Ascending aorta (tissue), 2 donors: ENCODE measurements at regions not wholly inside any gene's neighbourhood (a gene's known extent, or its start where the extent isn't known, plus 50 kb on each side); places are given as distances from the start of the nearest gene placed in this dataset.
A peak's percentile ranks its signal among the peaks of the same experiment; 100 is the strongest.

Experiments
- DNase-seq, 2 donors: peaks; one replicate each; pipeline ENCODE4 v3.0.0-alpha.2; 2019; ENCODE audit warnings: low spot score in 2 of 2
- H3K27ac ChIP-seq, 2 donors: fragments of 200-600 bp; sonication (generic); one replicate each; pipeline ENCODE4 v1.5.1; 2016 to 2017; ENCODE audit warnings: mild to moderate bottlenecking in 1 of 2
- H3K27me3 ChIP-seq: fragments of 200-600 bp; sonication (generic); one replicate; pipeline ENCODE4 v1.5.1; 2017
- H3K36me3 ChIP-seq, 2 donors: fragments of 200-600 bp; sonication (generic); one replicate each; pipeline ENCODE4 v1.5.1; 2016
- H3K4me1 ChIP-seq, 2 donors: fragments of 200-600 bp; sonication (generic); one replicate each; pipeline ENCODE4 v1.5.1; 2016 to 2017; ENCODE audit warnings: mild to moderate bottlenecking in 1 of 2
- H3K4me3 ChIP-seq, 2 donors: fragments of 200-600 bp; sonication (generic); one replicate each; pipeline ENCODE4 v1.5.1; 2016 to 2017; ENCODE audit warnings: mild to moderate bottlenecking in 1 of 2
- H3K9me3 ChIP-seq, 2 donors: fragments of 200-600 bp; sonication (generic); one replicate each; pipeline ENCODE4 v1.5.1; 2016
- intact Hi-C: fragments of 100-400 bp; cut with DNase I; formaldehyde crosslinking; loops from one replicate; pipeline ENCODE4 v1.15.1; 2023
- TF ChIP-seq, protein P1 (sequence below), 3 experiments: fragments of 200-600 bp in 2 of 3; fragments of 450-650 bp in 1 of 3; sonication (generic) in 2 of 3; IDR thresholded peaks; one replicate each; pipeline ENCODE4 v1.5.1; 2016 to 2019; ENCODE audit warnings: antibody characterized with exemption in 3 of 3, mild to moderate bottlenecking in 1 of 3, moderate library complexity in 1 of 3

DNA sequence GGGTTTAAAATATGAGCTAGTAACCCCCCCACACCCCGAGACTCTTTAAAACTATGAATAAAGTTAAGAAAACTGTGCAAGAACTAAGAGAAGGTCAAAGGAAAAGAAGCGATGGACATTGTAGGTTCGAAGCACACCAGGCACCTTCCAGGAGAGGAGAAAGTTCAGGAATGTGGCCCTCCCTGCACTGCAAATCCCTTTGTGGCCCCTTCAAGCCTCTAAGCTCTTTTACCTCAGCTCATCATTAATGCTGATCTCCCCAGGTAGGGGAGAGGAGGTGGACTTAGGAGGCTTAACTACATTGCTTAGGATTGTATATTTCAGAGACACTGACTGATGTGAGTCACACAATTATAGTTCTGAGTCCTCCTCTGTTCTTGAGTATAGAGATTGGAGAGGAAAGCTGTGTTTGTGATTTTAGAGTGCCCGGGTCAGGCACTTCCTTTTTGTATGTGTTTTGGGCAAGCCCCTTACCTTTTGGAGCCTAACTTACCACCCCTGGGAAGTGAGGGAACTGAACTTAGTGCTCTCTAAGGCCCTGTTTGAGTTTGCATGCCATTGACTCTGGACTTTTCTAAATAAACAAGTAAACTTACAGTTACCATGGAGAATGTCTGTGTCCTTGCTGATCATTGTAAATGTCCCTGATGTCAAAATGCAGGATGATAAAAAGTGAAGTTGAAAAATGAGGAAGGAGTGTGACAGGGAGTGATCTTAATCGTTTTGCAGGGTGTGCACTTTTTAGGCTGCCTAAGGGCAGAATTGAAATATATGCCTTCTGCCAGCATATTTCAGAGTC lies 140.8 kb upstream of the ZEB2 start:
- Histone ChIP-seq H3K9me3 (no peaks in the 10 kb centered on the region), H3K27me3 (no peaks in the 10 kb centered on the region), H3K27ac (peak overlapping the region; percentile 42 to 53), H3K4me1 (no peaks in the 10 kb centered on the region), H3K4me3 (no peak overlapping the region), H3K36me3 (no peaks in the 10 kb centered on the region)
- intact Hi-C loops = no loop called here
- TF ChIP-seq, protein P1, sequence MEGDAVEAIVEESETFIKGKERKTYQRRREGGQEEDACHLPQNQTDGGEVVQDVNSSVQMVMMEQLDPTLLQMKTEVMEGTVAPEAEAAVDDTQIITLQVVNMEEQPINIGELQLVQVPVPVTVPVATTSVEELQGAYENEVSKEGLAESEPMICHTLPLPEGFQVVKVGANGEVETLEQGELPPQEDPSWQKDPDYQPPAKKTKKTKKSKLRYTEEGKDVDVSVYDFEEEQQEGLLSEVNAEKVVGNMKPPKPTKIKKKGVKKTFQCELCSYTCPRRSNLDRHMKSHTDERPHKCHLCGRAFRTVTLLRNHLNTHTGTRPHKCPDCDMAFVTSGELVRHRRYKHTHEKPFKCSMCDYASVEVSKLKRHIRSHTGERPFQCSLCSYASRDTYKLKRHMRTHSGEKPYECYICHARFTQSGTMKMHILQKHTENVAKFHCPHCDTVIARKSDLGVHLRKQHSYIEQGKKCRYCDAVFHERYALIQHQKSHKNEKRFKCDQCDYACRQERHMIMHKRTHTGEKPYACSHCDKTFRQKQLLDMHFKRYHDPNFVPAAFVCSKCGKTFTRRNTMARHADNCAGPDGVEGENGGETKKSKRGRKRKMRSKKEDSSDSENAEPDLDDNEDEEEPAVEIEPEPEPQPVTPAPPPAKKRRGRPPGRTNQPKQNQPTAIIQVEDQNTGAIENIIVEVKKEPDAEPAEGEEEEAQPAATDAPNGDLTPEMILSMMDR (IDR thresholded peaks at IDR 0.05) = no peak
- no peak for DNase-seq

- H3K9me3 ChIP-seq = no peaks in the 10 kb centered on the region
- peak; percentile 41 to 71 for DNase-seq
These were observed 139.9 kb upstream of the ZEB2 start for GRCh38 chr2:144659731-144660275.

DNA sequence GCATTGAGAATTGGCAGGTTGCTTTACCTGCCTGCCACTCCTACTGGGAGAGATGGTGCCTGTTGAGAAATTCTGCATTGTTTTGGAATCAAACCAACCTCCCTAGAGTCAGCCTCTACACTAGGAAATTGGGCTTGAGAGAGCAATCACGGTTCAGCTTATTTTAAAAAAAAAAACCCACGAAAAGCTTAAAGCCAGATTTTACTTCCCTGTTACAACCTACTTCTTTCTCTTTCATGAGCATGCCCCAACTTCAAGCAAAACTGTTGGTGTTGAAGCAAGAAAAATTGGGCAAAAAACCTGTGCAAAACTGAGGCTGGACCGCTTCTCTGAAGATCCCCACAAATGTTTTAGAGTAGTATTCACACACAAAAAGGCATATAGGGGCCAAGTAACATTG lies 134.6 kb upstream of the ZEB2 start:
- Histone ChIP-seq H3K4me1 (no peaks in the 10 kb centered on the region), H3K4me3 (no peak overlapping the region), H3K36me3 (no peaks in the 10 kb centered on the region), H3K27me3 (no peaks in the 10 kb centered on the region), H3K9me3 (no peaks in the 10 kb centered on the region), H3K27ac (no peak overlapping the region)
- TF ChIP-seq, protein P1 (IDR thresholded peaks at IDR 0.05) = no peak
- intact Hi-C loops = no loop called here
- no peak for DNase-seq

More at GRCh38 chr2:144659731-144660275, 139.9 kb upstream of the ZEB2 start:
- H3K36me3 ChIP-seq = no peaks in the 10 kb centered on the region
- TF ChIP-seq, protein P1 (IDR thresholded peaks at IDR 0.05) = no peak
- H3K4me1 ChIP-seq = no peaks in the 10 kb centered on the region
- H3K27me3 ChIP-seq = no peaks in the 10 kb centered on the region
- H3K27ac ChIP-seq = peak overlapping the region; percentile 42 to 53
- H3K4me3 ChIP-seq = no peak overlapping the region
- intact Hi-C loops = no loop called here

GRCh38 chr2:144650907-144651306 lies 131.0 kb upstream of the ZEB2 start:
- intact Hi-C loops = no loop called here
- TF ChIP-seq, protein P1 (IDR thresholded peaks at IDR 0.05) = no peak
- DNase-seq = no peak
- Histone ChIP-seq H3K27ac (no peak overlapping the region), H3K9me3 (no peaks in the 10 kb centered on the region), H3K36me3 (no peaks in the 10 kb centered on the region), H3K4me3 (no peak overlapping the region), H3K27me3 (no peaks in the 10 kb centered on the region), H3K4me1 (no peaks in the 10 kb centered on the region)

GRCh38 chr2:144648837-144649465 lies 129.0 kb upstream of the ZEB2 start:
- Histone ChIP-seq H3K4me1 (no peaks in the 10 kb centered on the region), H3K27ac (no peak overlapping the region), H3K27me3 (no peaks in the 10 kb centered on the region), H3K36me3 (no peaks in the 10 kb centered on the region), H3K4me3 (no peak overlapping the region), H3K9me3 (no peaks in the 10 kb centered on the region)
- TF ChIP-seq, protein P1 (IDR thresholded peaks at IDR 0.05) = no peak
- intact Hi-C loops = no loop called here
- DNase-seq = no peak
